ENCODE measurements at regions not wholly inside any gene's neighbourhood (a gene's known extent, or its start where the extent isn't known, plus 50 kb on each side); places are given as distances from the start of the nearest gene placed in this dataset.

GRCh38 chr7:81873559-81873958 lies 103.7 kb upstream of the HGF start:
- no peak for TF ChIP-seq CTCF (IDR thresholded peaks at IDR 0.05)
- TF ChIP-seq POLR2A (IDR thresholded peaks at IDR 0.05; ENCODE audit: low read depth) = no peak
- TF ChIP-seq POLR2AphosphoS5 (IDR thresholded peaks at IDR 0.05) = no peak
